Ecto neural progenitor cell (in vitro differentiated cells): ENCODE measurements at regions not wholly inside any gene's neighbourhood (a gene's known extent, or its start where the extent isn't known, plus 50 kb on each side); places are given as distances from the start of the nearest gene placed in this dataset.
"Not testable (repeated sequence)": the region's sequence is repeated elsewhere in the genome, so short reads cannot be mapped to it uniquely, and the experiment has no call there.

Experiments
- DNase-seq: peaks from one replicate; pipeline ENCODE4 v3.0.0-alpha.2; 2018; ENCODE audit warnings: low spot score

GRCh38 chr18:56316727-56317126 lies 321.7 kb downstream of the TXNL1 start:
- DNase-seq: no peak

- no peak for DNase-seq
Measured at GRCh38 chr18:56315363-56315762, 323.0 kb downstream of the TXNL1 start.

GRCh38 chr18:56314396-56314795 lies 324.0 kb downstream of the TXNL1 start:
- no peak for DNase-seq

GRCh38 chr18:56312551-56313335 lies 325.6 kb downstream of the TXNL1 start:
- no peak for DNase-seq

DNA sequence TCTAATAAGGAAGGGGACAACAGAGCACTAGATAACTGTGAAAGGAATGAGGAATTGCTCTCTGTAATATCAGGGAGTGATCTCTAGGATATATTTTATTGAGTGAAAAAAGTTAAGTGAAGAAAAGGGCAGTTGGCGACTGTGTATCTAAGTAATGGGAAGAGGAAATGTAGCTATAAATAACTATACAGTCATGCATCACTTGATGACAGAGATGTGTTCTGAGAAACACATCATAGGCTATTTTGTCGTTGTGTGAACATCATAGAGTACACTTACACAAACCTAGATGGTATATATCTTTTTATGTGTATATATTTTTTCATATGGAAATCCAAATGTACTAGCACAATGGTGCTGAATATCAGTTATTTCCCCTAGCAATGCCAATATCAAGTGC lies 329.3 kb downstream of the TXNL1 start:
- no peak for DNase-seq

GRCh38 chr18:56307354-56308170 lies 330.8 kb downstream of the TXNL1 start:
- DNase-seq: no peak

DNA sequence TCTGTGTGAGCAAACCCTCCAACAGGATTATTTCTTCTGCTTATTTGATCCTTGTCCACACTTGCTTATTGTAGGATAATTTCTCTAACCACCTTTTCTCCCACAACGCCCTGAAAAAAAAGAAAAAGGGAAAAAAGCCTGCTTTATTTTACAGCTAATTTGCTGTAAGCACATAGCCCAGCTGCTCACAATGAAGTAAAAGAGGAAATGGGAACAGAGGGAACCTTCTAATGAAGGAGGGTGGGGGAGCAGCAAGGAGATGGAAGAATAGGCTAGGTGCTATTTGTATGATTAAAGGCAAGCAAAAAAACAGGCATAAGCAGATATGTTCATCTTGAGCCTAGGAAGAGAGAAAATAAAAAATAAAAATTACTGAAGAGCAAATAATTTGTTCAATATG lies 331.6 kb downstream of the TXNL1 start:
- DNase-seq: no peak

DNA sequence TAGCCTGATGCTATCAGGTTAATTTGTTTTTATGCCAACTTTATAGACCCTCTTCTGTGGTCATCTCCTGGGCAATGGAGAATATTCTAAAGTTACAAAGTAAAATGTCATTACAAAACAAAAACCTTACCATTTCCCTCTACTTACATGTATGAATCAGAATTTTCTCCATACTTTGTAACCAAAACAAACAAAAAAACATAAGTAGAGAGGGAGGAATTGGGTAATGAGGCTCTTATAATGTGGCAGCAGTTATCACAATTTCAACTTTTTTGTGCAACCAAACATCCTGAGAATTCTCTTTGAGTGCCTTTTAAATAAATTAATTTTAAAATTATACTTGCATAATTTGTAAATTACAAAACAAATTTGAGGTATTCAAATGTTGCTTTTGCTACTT lies 332.8 kb downstream of the TXNL1 start:
- DNase-seq: no peak

GRCh38 chr18:56302156-56302555 lies 336.2 kb downstream of the TXNL1 start:
- DNase-seq: no peak

DNA sequence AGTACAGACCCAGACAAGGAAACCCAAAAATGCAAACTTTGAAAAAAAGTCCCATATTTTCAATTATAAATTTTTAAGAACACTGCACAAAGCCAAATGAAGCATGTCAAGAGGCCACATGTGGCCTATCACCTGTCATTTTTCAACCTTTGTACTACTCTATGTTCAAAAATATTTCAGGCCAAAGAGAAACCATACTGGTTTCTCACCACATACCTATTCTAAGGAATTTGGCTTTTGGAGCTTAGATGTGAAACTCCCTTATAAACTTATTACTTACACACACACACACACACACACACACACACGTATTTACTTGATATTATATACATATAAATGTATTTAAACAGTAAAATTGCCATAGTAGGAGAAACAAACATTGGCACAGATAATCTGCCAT lies 338.7 kb downstream of the TXNL1 start:
- DNase-seq: no peak

GRCh38 chr18:56298935-56299334 lies 339.5 kb downstream of the TXNL1 start:
- no peak for DNase-seq

GRCh38 chr18:56296381-56296780 lies 342.0 kb downstream of the TXNL1 start:
- DNase-seq: no peak

DNA sequence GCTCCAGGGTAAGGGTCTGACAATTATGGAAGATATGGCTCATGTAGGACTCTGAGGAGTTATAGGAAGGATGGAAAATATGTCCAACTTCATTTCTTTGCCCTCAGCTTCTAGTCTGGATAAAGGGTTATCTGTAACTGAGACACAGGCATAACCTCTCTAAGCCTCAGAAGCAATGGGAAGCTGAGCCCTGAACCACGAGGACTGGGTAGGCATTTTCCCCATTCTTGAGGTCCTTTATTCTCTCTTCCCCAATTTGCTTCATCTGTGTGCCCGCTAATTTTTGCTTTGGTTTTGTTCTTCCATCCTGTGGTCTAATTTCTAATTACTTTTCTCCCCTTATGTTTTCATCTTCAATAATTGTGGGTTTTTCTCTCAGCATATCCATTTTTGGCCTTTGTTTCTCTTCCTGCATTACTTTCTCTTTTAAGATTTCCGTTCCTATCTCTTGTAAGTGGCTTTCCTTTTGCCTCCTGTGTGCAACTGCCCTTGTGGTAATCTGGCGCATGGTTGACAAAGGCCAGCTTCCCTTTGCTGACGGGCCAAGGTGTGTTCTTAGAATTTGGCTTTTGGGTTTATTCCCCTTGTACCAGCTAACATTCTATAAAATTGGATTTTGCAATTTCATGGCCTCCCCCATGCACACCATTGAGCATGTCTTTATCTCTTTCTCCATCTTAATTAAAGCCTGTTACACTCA lies 343.8 kb downstream of the TXNL1 start:
- DNase-seq: no peak

- DNase-seq: no peak
Measured at GRCh38 chr18:56291294-56291693, 347.1 kb downstream of the TXNL1 start.

GRCh38 chr18:56289381-56289780 lies 349.0 kb downstream of the TXNL1 start:
- DNase-seq: no peak

GRCh38 chr18:56286775-56287325 lies 351.5 kb downstream of the TXNL1 start:
- DNase-seq: no peak

DNA sequence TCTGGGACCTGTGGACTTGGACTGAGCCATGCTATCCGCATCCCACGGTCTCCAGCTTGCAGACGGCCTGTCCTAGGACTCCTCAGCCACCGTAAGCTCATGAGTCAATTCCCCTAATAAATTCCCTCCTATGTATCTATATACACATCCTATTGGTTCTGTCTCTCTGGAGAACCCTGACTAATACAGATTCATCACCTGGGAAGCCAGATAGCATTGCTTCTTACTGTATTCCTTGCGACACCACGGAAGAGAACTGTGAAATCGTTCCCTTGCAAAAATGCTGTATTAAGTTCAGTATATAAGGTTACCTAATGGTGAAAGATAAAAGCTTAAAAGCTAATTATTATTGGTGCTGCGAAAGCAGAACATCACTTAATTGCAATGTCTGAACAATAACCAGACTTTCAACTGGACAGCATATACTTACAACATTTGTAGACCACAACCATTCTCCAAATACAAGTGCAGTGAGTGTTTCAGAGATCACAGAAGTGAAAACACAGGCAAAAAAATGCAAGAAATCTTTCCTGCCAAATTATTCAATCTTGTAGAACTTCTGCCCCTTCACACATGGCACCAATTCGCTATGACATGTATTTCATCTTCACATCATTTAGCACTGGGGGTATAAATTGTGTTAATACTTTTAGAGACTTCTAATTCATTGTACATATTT lies 352.9 kb downstream of the TXNL1 start:
- no peak for DNase-seq

DNA sequence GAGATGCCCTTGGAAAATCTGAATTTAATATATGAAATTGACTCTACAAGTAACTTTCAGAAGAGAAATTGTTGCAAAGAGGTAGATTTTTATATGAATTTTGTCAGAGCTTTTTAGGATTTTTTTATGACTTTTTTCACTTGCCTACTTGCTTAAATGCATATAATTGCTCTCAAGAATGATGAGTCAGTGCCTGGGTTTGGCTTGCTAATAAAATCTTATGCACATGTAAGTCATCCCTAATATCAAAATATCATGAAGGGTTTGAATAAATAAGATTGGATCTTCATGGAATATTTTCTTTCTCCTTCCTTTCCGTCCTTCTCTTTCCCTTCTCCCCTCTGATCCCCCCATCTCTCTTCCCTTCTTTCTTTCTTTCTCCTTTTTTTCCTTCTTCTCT lies 354.1 kb downstream of the TXNL1 start:
- DNase-seq: no peak

DNA sequence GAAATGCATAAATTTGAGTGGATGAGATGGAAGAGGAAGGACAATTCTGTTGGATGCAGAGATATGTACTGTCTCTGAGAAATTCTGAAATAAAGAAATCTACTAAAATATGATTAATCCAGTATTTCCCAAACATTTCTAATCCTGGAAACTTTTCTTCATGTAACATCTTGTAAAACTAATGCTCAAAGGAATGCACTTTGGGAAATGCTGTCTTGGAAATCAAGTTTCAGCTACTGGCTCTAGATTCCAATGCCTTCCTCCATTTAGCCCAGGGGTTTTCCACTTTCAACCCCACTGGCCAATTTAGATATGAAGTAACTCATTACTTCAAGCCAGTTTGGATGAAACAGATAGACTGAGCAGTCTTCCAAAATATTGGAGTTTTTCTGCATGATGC lies 355.1 kb downstream of the TXNL1 start:
- DNase-seq: no peak

GRCh38 chr18:56282234-56283104 lies 355.9 kb downstream of the TXNL1 start:
- DNase-seq: no peak

DNA sequence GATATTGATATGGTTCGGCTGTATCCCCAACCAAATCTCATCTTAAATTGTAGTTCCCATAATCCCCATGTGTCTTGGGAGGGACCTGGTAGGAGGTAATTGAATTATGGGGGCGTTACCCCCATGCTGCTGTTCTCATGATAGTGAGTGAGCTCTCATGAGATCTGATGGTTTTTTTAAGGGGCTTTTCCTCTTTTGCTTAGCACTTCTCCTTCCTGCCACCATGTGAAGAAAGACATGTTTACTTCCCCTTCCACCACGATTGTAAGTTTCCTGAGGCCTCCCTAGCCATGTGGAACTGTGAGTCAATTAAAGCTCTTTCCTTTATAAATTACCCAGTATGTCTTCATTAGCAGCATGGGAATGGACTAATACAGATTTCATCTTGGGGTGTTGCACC lies 358.6 kb downstream of the TXNL1 start:
- not testable (repeated sequence) for DNase-seq
